Activated CD8-positive, alpha-beta T cell treated with anti-CD3 and anti-CD28 coated beads for 36 hours (primary cell): ENCODE measurements at regions not wholly inside any gene's neighbourhood (a gene's known extent, or its start where the extent isn't known, plus 50 kb on each side); places are given as distances from the start of the nearest gene placed in this dataset.
"Not testable (repeated sequence)": the region's sequence is repeated elsewhere in the genome, so short reads cannot be mapped to it uniquely, and the experiment has no call there.

Experiments
- ATAC-seq: fragments of 200-7000 bp; cut with Tn5 transposase; one replicate; pipeline ENCODE4 v1.10.0; 2021; ENCODE audit warnings: mild to moderate bottlenecking, moderate library complexity
- CTCF ChIA-PET: fragments of 350-600 bp; sonication (Branson Sonifier 250); formaldehyde crosslinking; loops from one replicate; lab custom pipeline; 2021; ENCODE audit warnings: antibody characterized with exemption; lab: Charles Lee
- POLR2A ChIA-PET: fragments of 350-600 bp; sonication (Branson Sonifier 250); formaldehyde crosslinking; loops from one replicate; lab custom pipeline; 2021; ENCODE audit warnings: antibody characterized with exemption; lab: Charles Lee
- DNase-seq: peaks from one replicate; pipeline ENCODE4 v3.0.0-alpha.2; 2020
- H3K27ac Mint-ChIP-seq: one replicate; pipeline ENCODE4 v1.8.0; 2021; ENCODE audit warnings: mild to moderate bottlenecking, mixed read lengths
- H3K27me3 Mint-ChIP-seq: one replicate; pipeline ENCODE4 v1.8.0; 2021; ENCODE audit warnings: mixed read lengths
- H3K36me3 Mint-ChIP-seq: one replicate; pipeline ENCODE4 v1.8.0; 2021; ENCODE audit warnings: low read depth, mixed read lengths
- H3K4me1 Mint-ChIP-seq: one replicate; pipeline ENCODE4 v1.8.0; 2021; ENCODE audit warnings: low read depth, mixed read lengths
- H3K4me3 Mint-ChIP-seq: one replicate; pipeline ENCODE4 v1.8.0; 2021; ENCODE audit warnings: mild to moderate bottlenecking, moderate library complexity, mixed read lengths
- H3K9me3 Mint-ChIP-seq: one replicate; pipeline ENCODE4 v1.8.0; 2021; ENCODE audit warnings: mixed read lengths
- intact Hi-C: fragments of 100-400 bp; cut with micrococcal nuclease; formaldehyde crosslinking; loops from one replicate; pipeline ENCODE4 v1.10.0; 2022
- TF ChIP-seq, protein P1 (sequence below): fragments of 200-600 bp; IDR thresholded peaks from one replicate; pipeline ENCODE4 v1.8.0; 2022; ENCODE audit warnings: antibody characterized with exemption, mild to moderate bottlenecking

DNA sequence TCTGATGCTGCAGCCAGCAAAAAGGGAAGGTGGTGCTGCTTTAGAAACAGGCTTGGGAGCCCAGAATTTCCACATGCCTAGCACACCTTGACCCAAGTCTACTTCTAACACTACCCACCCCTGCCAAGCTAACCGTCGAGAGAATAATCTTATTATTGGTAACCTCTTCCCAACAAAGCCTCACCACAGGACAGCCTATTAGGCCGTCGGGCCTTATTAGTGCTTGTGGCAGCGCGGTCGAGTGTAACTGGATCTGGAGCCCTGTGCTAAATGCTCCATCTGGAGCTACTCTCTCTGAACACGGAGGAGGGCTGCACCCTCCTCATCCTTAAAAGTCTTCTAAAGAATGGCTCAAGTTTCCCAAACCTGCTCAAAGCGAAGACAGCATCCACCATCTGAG lies 165.5 kb upstream of the NFIA start:
- no peaks in the 10 kb centered on the region for H3K9me3 Mint-ChIP-seq
- ATAC-seq (no peak), DNase-seq (no peak)
- H3K4me1 Mint-ChIP-seq, result no peaks in the 10 kb centered on the region
- no peaks in the 10 kb centered on the region for H3K36me3 Mint-ChIP-seq
- H3K4me3 Mint-ChIP-seq, result no peak overlapping the region
- no peak overlapping the region for H3K27ac Mint-ChIP-seq
- peaks cover 7% of the 10 kb centered on the region for H3K27me3 Mint-ChIP-seq
- POLR2A ChIA-PET, result no interaction called here
- intact Hi-C loops, result no loop called here
- TF ChIP-seq, protein P1, sequence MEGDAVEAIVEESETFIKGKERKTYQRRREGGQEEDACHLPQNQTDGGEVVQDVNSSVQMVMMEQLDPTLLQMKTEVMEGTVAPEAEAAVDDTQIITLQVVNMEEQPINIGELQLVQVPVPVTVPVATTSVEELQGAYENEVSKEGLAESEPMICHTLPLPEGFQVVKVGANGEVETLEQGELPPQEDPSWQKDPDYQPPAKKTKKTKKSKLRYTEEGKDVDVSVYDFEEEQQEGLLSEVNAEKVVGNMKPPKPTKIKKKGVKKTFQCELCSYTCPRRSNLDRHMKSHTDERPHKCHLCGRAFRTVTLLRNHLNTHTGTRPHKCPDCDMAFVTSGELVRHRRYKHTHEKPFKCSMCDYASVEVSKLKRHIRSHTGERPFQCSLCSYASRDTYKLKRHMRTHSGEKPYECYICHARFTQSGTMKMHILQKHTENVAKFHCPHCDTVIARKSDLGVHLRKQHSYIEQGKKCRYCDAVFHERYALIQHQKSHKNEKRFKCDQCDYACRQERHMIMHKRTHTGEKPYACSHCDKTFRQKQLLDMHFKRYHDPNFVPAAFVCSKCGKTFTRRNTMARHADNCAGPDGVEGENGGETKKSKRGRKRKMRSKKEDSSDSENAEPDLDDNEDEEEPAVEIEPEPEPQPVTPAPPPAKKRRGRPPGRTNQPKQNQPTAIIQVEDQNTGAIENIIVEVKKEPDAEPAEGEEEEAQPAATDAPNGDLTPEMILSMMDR, result no peak
- CTCF ChIA-PET, result no interaction called here

DNA sequence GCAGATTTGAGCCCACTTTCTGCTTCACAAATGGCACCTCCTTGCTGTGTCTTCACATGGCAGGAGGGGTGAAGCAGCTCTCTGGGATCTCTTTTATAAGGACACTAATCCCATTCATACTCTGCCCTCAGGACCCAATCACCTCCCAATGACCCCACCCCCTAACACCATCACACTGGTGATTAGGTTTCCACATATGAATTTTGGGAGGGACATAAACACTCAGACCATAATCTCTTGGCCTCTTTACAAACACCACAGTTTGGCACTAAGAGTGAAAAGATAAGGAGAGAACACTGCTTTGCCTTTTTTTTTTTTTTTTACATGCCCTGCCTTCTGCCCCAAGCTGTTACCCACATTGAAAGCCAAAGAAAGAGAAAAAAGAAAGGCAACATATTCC lies 166.2 kb upstream of the NFIA start:
- Mint-ChIP-seq H3K27ac (no peak overlapping the region), H3K36me3 (no peaks in the 10 kb centered on the region), H3K27me3 (peaks cover 7% of the 10 kb centered on the region), H3K4me1 (no peaks in the 10 kb centered on the region), H3K9me3 (no peaks in the 10 kb centered on the region), H3K4me3 (no peak overlapping the region)
- intact Hi-C loops, result no loop called here
- ATAC-seq (no peak), DNase-seq (no peak)
- TF ChIP-seq, protein P1, result no peak
- ChIA-PET POLR2A (no interaction called here), CTCF (interaction anchor here (1.1 kb wide), 1 partner anchor 940 kb away, joined by 3 read pairs; no protein-coding TSS in a partner anchor)

DNA sequence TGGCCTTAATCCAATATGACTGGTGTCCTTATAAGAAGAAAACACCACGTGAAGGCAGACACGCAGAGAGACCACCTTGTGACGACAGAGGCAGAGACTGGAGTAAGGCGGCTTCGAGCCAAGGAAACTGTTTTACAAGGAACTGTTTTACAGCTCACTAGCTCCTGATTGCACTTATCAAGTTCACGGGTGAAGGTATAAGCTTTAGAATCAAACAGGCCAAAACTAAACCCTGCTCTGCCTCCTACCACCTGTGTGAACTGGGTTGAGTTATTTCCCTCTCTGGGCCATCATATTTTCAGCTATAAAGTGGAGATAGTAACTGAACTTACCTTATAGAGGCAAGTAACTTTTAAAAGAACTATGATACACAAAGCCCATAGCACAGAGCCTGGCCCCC lies 166.9 kb upstream of the NFIA start:
- intact Hi-C loops, result no loop called here
- DNase-seq, result no peak
- POLR2A ChIA-PET, result interaction anchor here (0.6 to 1.2 kb wide), 2 partner anchors 44 to 512 kb away, joined by 3 read pairs; no protein-coding TSS in a partner anchor
- H3K27ac Mint-ChIP-seq, result no peak overlapping the region
- CTCF ChIA-PET, result interaction anchor here (1.1 kb wide), 1 partner anchor 939 kb away, joined by 3 read pairs; no protein-coding TSS in a partner anchor
- no peaks in the 10 kb centered on the region for H3K36me3 Mint-ChIP-seq
- TF ChIP-seq, protein P1, result no peak
- no peak for ATAC-seq
- H3K9me3 Mint-ChIP-seq, result no peaks in the 10 kb centered on the region
- H3K27me3 Mint-ChIP-seq, result peaks cover 7% of the 10 kb centered on the region
- H3K4me3 Mint-ChIP-seq, result no peak overlapping the region
- H3K4me1 Mint-ChIP-seq, result no peaks in the 10 kb centered on the region

DNA sequence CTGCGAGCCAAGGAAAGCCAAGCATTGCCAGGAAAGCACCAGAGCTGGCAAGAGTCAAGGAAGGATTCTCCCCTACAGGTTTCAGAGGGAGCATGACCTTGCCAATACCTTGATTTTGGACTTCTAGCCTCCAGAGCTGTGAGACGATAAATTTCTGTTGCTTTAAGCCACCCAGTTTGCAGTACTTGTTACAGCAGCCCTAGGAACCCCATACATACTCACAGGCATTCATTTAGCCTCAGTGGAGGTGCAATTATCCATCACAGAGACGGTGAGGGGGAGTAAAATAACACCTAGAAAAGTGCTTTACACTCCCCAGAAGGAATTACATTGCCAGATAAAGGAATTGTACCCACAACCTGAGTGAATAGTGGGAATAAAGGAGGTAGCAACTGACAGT lies 167.4 kb upstream of the NFIA start:
- Mint-ChIP-seq H3K9me3 (no peaks in the 10 kb centered on the region), H3K4me3 (no peak overlapping the region), H3K4me1 (no peaks in the 10 kb centered on the region), H3K36me3 (no peaks in the 10 kb centered on the region), H3K27me3 (peaks cover 7% of the 10 kb centered on the region), H3K27ac (no peak overlapping the region)
- intact Hi-C loops, result no loop called here
- ChIA-PET CTCF (no interaction called here), POLR2A (interaction anchor here (0.6 to 1.2 kb wide), 2 partner anchors 45 to 511 kb away, joined by 3 read pairs; no protein-coding TSS in a partner anchor)
- TF ChIP-seq, protein P1, result no peak
- no peak for DNase-seq
- no peak for ATAC-seq

DNA sequence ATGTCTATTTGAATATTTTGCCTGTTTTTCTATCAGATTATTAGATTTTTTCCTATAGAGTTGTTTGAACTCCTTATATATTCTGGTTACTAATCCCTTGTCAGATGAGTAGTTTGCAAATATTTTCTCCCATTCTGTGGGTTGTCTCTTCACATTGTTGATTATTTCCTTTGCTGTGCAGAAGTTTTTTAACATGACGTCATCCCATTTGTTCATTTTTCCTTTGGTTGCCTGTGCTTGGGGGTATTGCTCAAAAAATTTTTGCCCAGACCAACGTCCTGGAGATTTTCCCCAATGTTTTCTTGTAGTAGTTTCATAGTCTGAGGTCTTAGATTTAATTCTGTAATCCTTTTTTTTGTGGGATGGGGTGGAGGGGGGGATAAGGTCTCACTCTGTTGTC lies 168.7 kb upstream of the NFIA start:
- H3K27me3 Mint-ChIP-seq, POLR2A ChIA-PET, H3K9me3 Mint-ChIP-seq: not testable (repeated sequence)

More for the DNA sequence above, 168.7 kb upstream of the NFIA start:
- H3K27ac Mint-ChIP-seq, H3K4me3 Mint-ChIP-seq, H3K36me3 Mint-ChIP-seq, ATAC-seq, intact Hi-C loops, H3K4me1 Mint-ChIP-seq, CTCF ChIA-PET, DNase-seq: not testable (repeated sequence)
